GM23338 (cell line): ENCODE measurements at regions not wholly inside any gene's neighbourhood (a gene's known extent, or its start where the extent isn't known, plus 50 kb on each side); places are given as distances from the start of the nearest gene placed in this dataset.

ENCODE experiments used
- EZH2phosphoT487 ChIP-seq: fragments of 200-600 bp; sonication (generic); IDR thresholded peaks from one replicate; pipeline ENCODE4 v1.8.1; 2018; ENCODE audit warnings: antibody characterized with exemption; ENCODE audit not compliant: unreplicated experiment
- NANOG ChIP-seq: IDR thresholded peaks from 2 replicates; pipeline ENCODE4 v1.6.1; 2016; ENCODE audit warnings: antibody characterized with exemption, borderline replicate concordance
- REST ChIP-seq: IDR thresholded peaks from one replicate; pipeline ENCODE4 v1.6.1; 2018; ENCODE audit warnings: antibody characterized with exemption; ENCODE audit not compliant: unreplicated experiment
- ZNF114 ChIP-seq: fragments of 250-450 bp; sonication (Bioruptor Pico); IDR thresholded peaks from 2 replicates; pipeline ENCODE4 v1.5.0; 2020; ENCODE audit warnings: mild to moderate bottlenecking, moderate library complexity
- ZNF462 ChIP-seq: fragments of 250-450 bp; sonication (Bioruptor Pico); IDR thresholded peaks from 2 replicates; pipeline ENCODE4 v1.5.0; 2020; ENCODE audit warnings: mild to moderate bottlenecking, moderate library complexity

GRCh38 chr12:89236237-89236636, 116.1 kb downstream of the DUSP6 start (continued):
- TF ChIP-seq ZNF462 (CRISPR knock-in tag) (no peak), EZH2phosphoT487 (no peak), REST (no peak), NANOG (no peak), ZNF114 (CRISPR knock-in tag) (no peak)
